ENCODE measurements at regions not wholly inside any gene's neighbourhood (a gene's known extent, or its start where the extent isn't known, plus 50 kb on each side); places are given as distances from the start of the nearest gene placed in this dataset.

- TF ChIP-seq POLR2A (IDR thresholded peaks at IDR 0.05; ENCODE audit: low read depth, low read length), result no peak
- TF ChIP-seq POLR2AphosphoS5 (IDR thresholded peaks at IDR 0.05; ENCODE audit: low read depth, low read length), result no peak
These were observed 150.0 kb downstream of the NPIPB11 start for GRCh38 chr16:29256501-29256981.

All from GM12892 (cell line).